Heart left ventricle (tissue), 13 donors: ENCODE measurements at regions not wholly inside any gene's neighbourhood (a gene's known extent, or its start where the extent isn't known, plus 50 kb on each side); places are given as distances from the start of the nearest gene placed in this dataset.

Source experiments
- POLR2A ChIP-seq, 2 donors: fragments of 450-650 bp; IDR thresholded peaks; one replicate each; pipeline ENCODE4 v1.6.1; 2017; ENCODE audit warnings: antibody characterized with exemption in 2 of 2, mild to moderate bottlenecking in 2 of 2, moderate library complexity in 2 of 2
- TF ChIP-seq, protein P1 (sequence below), 12 donors: fragments of 200-600 bp; sonication (generic) in 4 of 12; IDR thresholded peaks; one replicate each; pipeline versions ENCODE4 v1.5.0 to v1.8.0; 2018 to 2022; ENCODE audit warnings: antibody characterized with exemption in 12 of 12, mild to moderate bottlenecking in 5 of 12
- donor health status: ischemic (EF 13 %, LVEDD 7.1; RV severe dilation, severe dysfunction).
- donor health status: DM: no; HTN: yes; CAD: no.
- donor health status: DM: no; HTN: no; CAD: no.
- donor health status: ischemic (EF 25% LVEDD 6.9; RV normal size, moderate dysfunction).
- donor health status: ischemic (EF 25% LVEDD 5.7; RV mildly dilated, moderate dysfunction).
- donor health status: ischemic (EF 35%, LVEDD 5.7; RV mildly dilated, moderate dysfunction).
- donor health status: nonischemic (EF 11% LVEDD 7.7; RV severe dilation, severe dysfunction).
- donor health status: DM: yes; HTN: yes; CAD: no.
- donor health status: PGD.
- donor health status: ischemic (EF 29% LVEDD 5.4; RV normal size, mild dysfunction).
- donor health status: nonischemic (EF 23%, LVEDD 6.1; RV moderate dilation, normal function).

DNA sequence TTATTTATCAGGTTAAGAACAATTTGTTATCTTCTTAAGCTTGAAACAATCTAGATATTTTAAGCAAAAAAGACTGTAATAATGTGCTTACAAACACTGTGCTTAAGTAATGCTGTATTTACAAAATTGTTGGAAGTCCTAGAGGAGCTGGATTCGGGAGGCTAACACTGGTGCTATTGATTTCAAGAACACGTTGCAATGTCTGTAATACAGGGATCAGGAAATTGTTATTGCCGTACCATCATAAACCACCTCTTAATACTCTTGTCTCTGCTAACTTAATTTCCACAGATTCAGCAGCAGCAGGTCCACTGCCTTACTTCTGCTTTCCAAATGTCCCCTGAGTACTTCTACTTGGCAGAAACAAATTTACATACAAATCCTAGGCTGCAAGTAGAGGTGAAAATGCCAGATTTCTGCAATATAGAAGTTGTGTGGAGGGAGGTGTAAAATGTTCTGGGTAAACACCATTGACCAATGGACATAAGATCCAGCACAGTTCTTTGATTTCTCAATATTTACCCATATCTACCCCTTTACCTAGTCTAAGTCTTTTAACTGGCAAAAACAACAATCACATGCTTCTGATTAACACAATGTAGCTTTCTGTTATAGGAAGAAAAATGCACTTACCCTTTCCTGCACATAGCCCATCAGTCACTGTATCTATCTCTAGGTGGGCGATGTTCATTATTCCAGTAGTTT lies 663.4 kb downstream of the TMTC2 start:
- TF ChIP-seq, protein P1, sequence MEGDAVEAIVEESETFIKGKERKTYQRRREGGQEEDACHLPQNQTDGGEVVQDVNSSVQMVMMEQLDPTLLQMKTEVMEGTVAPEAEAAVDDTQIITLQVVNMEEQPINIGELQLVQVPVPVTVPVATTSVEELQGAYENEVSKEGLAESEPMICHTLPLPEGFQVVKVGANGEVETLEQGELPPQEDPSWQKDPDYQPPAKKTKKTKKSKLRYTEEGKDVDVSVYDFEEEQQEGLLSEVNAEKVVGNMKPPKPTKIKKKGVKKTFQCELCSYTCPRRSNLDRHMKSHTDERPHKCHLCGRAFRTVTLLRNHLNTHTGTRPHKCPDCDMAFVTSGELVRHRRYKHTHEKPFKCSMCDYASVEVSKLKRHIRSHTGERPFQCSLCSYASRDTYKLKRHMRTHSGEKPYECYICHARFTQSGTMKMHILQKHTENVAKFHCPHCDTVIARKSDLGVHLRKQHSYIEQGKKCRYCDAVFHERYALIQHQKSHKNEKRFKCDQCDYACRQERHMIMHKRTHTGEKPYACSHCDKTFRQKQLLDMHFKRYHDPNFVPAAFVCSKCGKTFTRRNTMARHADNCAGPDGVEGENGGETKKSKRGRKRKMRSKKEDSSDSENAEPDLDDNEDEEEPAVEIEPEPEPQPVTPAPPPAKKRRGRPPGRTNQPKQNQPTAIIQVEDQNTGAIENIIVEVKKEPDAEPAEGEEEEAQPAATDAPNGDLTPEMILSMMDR (IDR thresholded peaks at IDR 0.05): no peak
- TF ChIP-seq POLR2A (IDR thresholded peaks at IDR 0.05): no peak
